ENCODE measurements at regions not wholly inside any gene's neighbourhood (a gene's known extent, or its start where the extent isn't known, plus 50 kb on each side); places are given as distances from the start of the nearest gene placed in this dataset.

DNA sequence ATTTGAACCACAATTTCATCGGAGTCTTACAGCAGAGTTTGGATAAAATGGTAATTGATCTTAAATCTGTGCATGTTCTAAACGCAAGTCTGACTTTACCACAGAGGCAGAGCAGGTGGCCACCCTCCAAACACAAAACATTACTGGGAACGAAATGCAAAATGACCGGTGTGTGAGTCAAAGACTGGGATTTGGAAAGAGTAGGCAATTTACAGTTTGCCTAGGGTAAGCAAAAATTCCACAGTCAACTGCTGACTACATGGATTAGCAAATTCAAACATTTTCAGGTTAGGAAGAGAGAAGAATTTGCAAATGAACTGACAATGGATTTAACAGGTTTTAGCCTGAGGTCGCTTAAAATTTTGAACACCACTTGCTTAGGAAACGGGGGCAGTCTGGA is 444.4 kb downstream of the HDGFL1 start:
- TF ChIP-seq, protein P1, sequence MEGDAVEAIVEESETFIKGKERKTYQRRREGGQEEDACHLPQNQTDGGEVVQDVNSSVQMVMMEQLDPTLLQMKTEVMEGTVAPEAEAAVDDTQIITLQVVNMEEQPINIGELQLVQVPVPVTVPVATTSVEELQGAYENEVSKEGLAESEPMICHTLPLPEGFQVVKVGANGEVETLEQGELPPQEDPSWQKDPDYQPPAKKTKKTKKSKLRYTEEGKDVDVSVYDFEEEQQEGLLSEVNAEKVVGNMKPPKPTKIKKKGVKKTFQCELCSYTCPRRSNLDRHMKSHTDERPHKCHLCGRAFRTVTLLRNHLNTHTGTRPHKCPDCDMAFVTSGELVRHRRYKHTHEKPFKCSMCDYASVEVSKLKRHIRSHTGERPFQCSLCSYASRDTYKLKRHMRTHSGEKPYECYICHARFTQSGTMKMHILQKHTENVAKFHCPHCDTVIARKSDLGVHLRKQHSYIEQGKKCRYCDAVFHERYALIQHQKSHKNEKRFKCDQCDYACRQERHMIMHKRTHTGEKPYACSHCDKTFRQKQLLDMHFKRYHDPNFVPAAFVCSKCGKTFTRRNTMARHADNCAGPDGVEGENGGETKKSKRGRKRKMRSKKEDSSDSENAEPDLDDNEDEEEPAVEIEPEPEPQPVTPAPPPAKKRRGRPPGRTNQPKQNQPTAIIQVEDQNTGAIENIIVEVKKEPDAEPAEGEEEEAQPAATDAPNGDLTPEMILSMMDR (IDR thresholded peaks at IDR 0.05; ENCODE audit: poor library complexity) = no peak
- no peak for TF ChIP-seq EZH2 (IDR thresholded peaks at IDR 0.05; ENCODE audit: borderline replicate concordance)
